SK-N-MC (cell line): ENCODE measurements at regions not wholly inside any gene's neighbourhood (a gene's known extent, or its start where the extent isn't known, plus 50 kb on each side); places are given as distances from the start of the nearest gene placed in this dataset.

Source experiments
- DNase-seq: peaks from one replicate; pipeline ENCODE4 v3.0.0-alpha.2; 2011; ENCODE audit warnings: low read depth, low spot score
- H3K27ac ChIP-seq: fragments of 200-600 bp; sonication (generic); 2 replicates; pipeline ENCODE4 v1.5.1; 2016; ENCODE audit warnings: mixed run types
- H3K36me3 ChIP-seq: fragments of 200-600 bp; sonication (generic); 2 replicates; pipeline ENCODE4 v1.6.1; 2017; ENCODE audit warnings: antibody characterized with exemption, low read length, mixed read lengths; ENCODE audit not compliant: insufficient read depth
- H3K4me3 ChIP-seq: fragments of 200-600 bp; sonication (generic); 2 replicates; pipeline ENCODE4 v1.5.1; 2016
- H3K9ac ChIP-seq: fragments of 200-600 bp; sonication (generic); 2 replicates; pipeline ENCODE4 v1.8.0; 2017; ENCODE audit warnings: mixed run types, mixed read lengths; ENCODE audit not compliant: insufficient read length
- H3K9me3 ChIP-seq: fragments of 200-600 bp; sonication (generic); 2 replicates; pipeline ENCODE4 v1.6.1; 2017; ENCODE audit warnings: low read depth, mild to moderate bottlenecking, antibody characterized with exemption, low read length, moderate library complexity, mixed read lengths
- EZH2 ChIP-seq: fragments of 200-600 bp; sonication (generic); IDR thresholded peaks from one replicate; pipeline ENCODE4 v1.6.1; 2017; ENCODE audit warnings: antibody characterized with exemption
- FOXP2 ChIP-seq: optimal IDR thresholded peaks from 2 replicates; pipeline ENCODE3; 2011; ENCODE audit warnings: mild to moderate bottlenecking, moderate library complexity; ENCODE audit not compliant: insufficient read depth; ENCODE audit errors: extremely low read length, control extremely low read depth
- POLR2AphosphoS5 ChIP-seq: IDR thresholded peaks from 2 replicates; pipeline ENCODE4 v1.6.1; 2012; ENCODE audit warnings: mild to moderate bottlenecking, low read depth, low read length, borderline replicate concordance

DNA sequence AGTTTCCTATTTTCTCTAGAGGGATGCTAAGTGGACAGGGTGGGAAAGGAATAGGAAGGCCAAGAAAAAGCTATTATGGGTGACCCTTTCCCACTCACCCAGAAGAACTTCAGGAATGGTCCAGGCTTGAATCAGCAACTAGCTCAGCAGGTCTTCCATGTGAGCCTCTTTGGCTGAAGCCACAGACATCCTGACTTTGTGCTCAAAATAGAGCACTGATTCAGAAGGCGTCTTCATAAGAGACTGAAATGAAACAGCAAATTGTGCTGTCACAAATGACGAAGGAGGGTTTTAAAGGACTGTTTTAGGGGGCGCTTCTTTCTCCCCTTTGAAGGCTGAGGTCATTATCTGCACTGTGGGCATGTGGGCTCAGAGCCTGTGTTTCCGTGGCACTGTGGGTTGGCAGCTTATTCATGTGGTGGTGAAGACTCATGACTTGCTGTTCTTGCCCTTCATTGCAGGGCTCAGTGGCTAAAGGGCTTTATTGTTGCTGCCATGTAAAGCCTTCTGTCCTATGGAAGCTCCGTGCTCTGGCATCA lies 65.8 kb upstream of the NFIL3 start:
- TF ChIP-seq FOXP2 (no peak), POLR2AphosphoS5 (no peak), EZH2 (no peak)
- Histone ChIP-seq H3K4me3 (no peak overlapping the region), H3K9ac (no peak overlapping the region), H3K27ac (no peak overlapping the region), H3K9me3 (no peaks in the 10 kb centered on the region), H3K36me3 (no peaks in the 10 kb centered on the region)
- no peak for DNase-seq

GRCh38 chr9:91488341-91488740 lies 64.7 kb upstream of the NFIL3 start:
- no peak overlapping the region for H3K4me3 ChIP-seq
- no peaks in the 10 kb centered on the region for H3K9me3 ChIP-seq
- H3K9ac ChIP-seq: no peak overlapping the region
- H3K27ac ChIP-seq: no peak overlapping the region
- no peak for TF ChIP-seq EZH2
- no peak for TF ChIP-seq FOXP2
- TF ChIP-seq POLR2AphosphoS5: no peak
- no peak for DNase-seq
- no peaks in the 10 kb centered on the region for H3K36me3 ChIP-seq

GRCh38 chr9:91486699-91487497 lies 63.3 kb upstream of the NFIL3 start:
- H3K4me3 ChIP-seq: no peak overlapping the region
- no peaks in the 10 kb centered on the region for H3K36me3 ChIP-seq
- H3K9ac ChIP-seq: no peak overlapping the region
- H3K9me3 ChIP-seq: no peaks in the 10 kb centered on the region
- no peak for DNase-seq
- no peak for TF ChIP-seq FOXP2
- TF ChIP-seq POLR2AphosphoS5: no peak
- no peak for TF ChIP-seq EZH2
- no peak overlapping the region for H3K27ac ChIP-seq

DNA sequence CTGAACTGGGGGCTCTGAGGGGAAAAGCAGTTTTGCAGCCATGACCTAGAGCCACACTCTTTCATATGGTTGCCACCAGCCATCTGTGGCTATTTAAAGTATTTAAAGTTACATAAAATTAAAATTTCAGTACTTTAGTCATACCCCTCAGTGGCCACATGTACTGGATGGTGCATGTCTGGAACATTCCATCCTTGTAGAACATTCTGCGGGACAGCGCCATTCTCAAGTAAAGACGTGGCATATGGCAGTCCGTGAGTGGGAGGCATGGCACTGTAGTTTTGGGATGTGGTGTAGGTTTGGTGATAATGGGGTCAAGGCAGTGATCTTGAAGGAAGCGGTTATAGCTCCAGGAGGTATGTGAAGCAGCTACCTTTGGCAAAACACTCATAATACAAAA lies 61.4 kb upstream of the NFIL3 start:
- DNase-seq: no peak
- H3K9ac ChIP-seq: no peak overlapping the region
- H3K9me3 ChIP-seq: no peaks in the 10 kb centered on the region
- no peak overlapping the region for H3K27ac ChIP-seq
- H3K4me3 ChIP-seq: no peak overlapping the region
- TF ChIP-seq FOXP2 (no peak), EZH2 (no peak), POLR2AphosphoS5 (no peak)
- H3K36me3 ChIP-seq: no peaks in the 10 kb centered on the region

DNA sequence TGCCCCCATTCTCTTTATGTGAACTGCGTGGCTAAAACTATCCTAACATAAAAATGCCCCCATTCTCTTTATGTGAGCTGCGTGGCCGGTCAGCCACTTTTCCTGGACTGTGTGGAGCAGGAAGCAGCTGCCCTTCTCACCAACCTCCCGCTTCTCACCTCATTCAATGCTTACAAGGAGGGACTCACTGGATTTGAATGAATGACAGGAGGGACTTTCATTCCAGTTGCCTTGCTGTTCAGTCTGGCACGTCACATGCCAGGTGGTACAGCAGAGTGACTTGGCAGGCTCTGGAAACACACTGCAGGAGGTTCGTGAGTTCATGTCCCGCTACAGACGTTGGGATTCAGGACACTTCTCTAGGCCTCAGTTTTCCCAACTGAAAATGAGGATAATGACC lies 60.2 kb upstream of the NFIL3 start:
- H3K27ac ChIP-seq: no peak overlapping the region
- no peaks in the 10 kb centered on the region for H3K9me3 ChIP-seq
- H3K9ac ChIP-seq: no peak overlapping the region
- H3K4me3 ChIP-seq: no peak overlapping the region
- no peak for DNase-seq
- H3K36me3 ChIP-seq: no peaks in the 10 kb centered on the region
- no peak for TF ChIP-seq FOXP2
- no peak for TF ChIP-seq EZH2
- TF ChIP-seq POLR2AphosphoS5: no peak

DNA sequence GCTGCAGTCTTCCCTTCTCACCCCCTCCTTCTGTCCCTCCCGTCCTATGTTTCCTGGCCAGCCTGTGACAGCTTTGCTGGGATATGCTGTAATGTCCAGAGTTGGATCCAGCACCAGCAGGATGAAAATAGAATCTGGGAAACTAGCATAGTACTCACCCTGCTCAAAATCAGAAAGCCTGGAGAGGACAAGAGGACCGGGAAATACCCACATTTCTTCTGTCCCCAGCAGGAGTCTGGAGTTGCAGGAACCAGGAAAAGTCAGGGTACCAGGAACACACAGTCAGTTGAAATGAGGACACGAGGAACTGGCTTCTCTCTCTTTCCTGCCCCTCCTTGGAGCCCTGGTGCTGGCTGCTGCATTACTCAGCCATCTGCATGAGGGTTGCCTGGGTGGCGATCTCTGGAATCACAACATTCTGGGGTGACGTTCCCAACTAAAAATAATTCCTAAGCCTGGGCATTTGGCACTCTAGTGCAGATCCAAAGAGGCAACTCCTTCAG lies 59.6 kb upstream of the NFIL3 start:
- no peak overlapping the region for H3K9ac ChIP-seq
- DNase-seq: no peak
- TF ChIP-seq POLR2AphosphoS5 (no peak), FOXP2 (no peak), EZH2 (no peak)
- no peaks in the 10 kb centered on the region for H3K9me3 ChIP-seq
- H3K27ac ChIP-seq: no peak overlapping the region
- no peaks in the 10 kb centered on the region for H3K36me3 ChIP-seq
- H3K4me3 ChIP-seq: no peak overlapping the region

- DNase-seq: peak; percentile 44
- no peaks in the 10 kb centered on the region for H3K9me3 ChIP-seq
- no peak overlapping the region for H3K4me3 ChIP-seq
- H3K9ac ChIP-seq: no peak overlapping the region
- no peak overlapping the region for H3K27ac ChIP-seq
- H3K36me3 ChIP-seq: no peaks in the 10 kb centered on the region
- no peak for TF ChIP-seq EZH2
- no peak for TF ChIP-seq FOXP2
- TF ChIP-seq POLR2AphosphoS5: no peak
Observed at GRCh38 chr9:91481972-91482371, 58.3 kb upstream of the NFIL3 start.

DNA sequence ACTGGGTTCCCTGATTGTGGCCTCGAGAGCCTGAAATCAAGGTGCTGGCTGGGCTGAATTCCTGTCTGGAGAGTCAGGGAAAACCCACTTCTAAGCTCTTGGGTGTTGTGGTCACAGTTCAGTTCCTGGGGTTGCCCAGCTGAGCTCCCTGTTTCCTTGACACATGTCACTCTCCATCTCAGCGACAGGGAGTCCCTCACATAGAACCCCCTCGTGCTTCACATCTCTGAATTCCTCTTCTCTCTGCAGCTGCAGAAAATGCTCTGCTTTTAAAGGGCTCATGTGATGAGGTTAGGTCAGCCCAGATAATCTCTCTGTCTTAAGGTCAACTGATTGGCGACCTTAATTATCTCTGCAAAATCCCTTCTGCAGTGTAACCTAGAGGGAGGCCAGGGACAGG lies 53.5 kb upstream of the NFIL3 start:
- TF ChIP-seq EZH2: no peak
- TF ChIP-seq POLR2AphosphoS5: no peak
- TF ChIP-seq FOXP2: no peak
- Histone ChIP-seq H3K36me3 (no peaks in the 10 kb centered on the region), H3K27ac (no peak overlapping the region), H3K4me3 (no peak overlapping the region), H3K9me3 (no peaks in the 10 kb centered on the region), H3K9ac (no peak overlapping the region)
- DNase-seq: no peak
